Panc1 (cell line): ENCODE measurements at regions not wholly inside any gene's neighbourhood (a gene's known extent, or its start where the extent isn't known, plus 50 kb on each side); places are given as distances from the start of the nearest gene placed in this dataset.

Experiments
- ATAC-seq: fragments of 200-7000 bp; cut with Tn5 transposase; 2 replicates; pipeline ENCODE4 v1.9.1; 2020; ENCODE audit warnings: mild to moderate bottlenecking, moderate library complexity
- BruUV-seq: library from RNA; stranded (reverse); fragments of 400-500 nt; replicated peaks from 2 replicates; lab custom pipeline; 2021; lab: Mats Ljungman, UMichigan
- CTCF ChIA-PET: fragments of 300-600 bp; sonication (Branson Sonifier 250); formaldehyde crosslinking; loops from one replicate; lab custom pipeline; 2022; ENCODE audit warnings: antibody characterized with exemption; lab: Charles Lee
- POLR2A ChIA-PET: fragments of 300-600 bp; sonication (Branson Sonifier 250); formaldehyde crosslinking; loops from one replicate; lab custom pipeline; 2022; ENCODE audit warnings: antibody characterized with exemption; lab: Charles Lee
- DNase-seq: peaks from one replicate; pipeline ENCODE4 v3.0.0-alpha.2; 2010; ENCODE audit warnings: low read depth, low spot score
- H3K27ac ChIP-seq: 2 replicates; pipeline ENCODE4 v1.5.1; 2011; ENCODE audit warnings: mild to moderate bottlenecking, low read length, inconsistent platforms
- H3K27me3 ChIP-seq: fragments of 200-500 bp; sonication (Bioruptor generic); 2 replicates; pipeline ENCODE4 v1.6.0; 2014; ENCODE audit warnings: low read length, inconsistent platforms; ENCODE audit not compliant: control insufficient read depth, insufficient read depth
- H3K36me3 ChIP-seq: fragments of 200-500 bp; sonication (Bioruptor generic); 2 replicates; pipeline ENCODE4 v1.5.1; 2014; ENCODE audit warnings: inconsistent platforms, mild to moderate bottlenecking, low read length, moderate library complexity; ENCODE audit not compliant: control insufficient read depth, insufficient read depth
- H3K4me1 ChIP-seq: 2 replicates; pipeline ENCODE4 v1.5.1; 2011; ENCODE audit warnings: inconsistent platforms, mild to moderate bottlenecking, low read length, moderate library complexity; ENCODE audit not compliant: control insufficient read depth, insufficient read depth
- H3K4me3 ChIP-seq, 2 experiments: 2 replicates each; pipeline ENCODE4 v1.5.1; 2011 to 2012; ENCODE audit warnings: low read depth in 2 of 2, low read length in 2 of 2, mild to moderate bottlenecking in 2 of 2, inconsistent platforms in 1 of 2, moderate library complexity in 1 of 2
- H3K9me3 ChIP-seq: fragments of 200-500 bp; sonication (Bioruptor generic); 2 replicates; pipeline ENCODE4 v1.5.1; 2014; ENCODE audit warnings: low read depth, mild to moderate bottlenecking, inconsistent platforms, low read length, moderate library complexity; ENCODE audit not compliant: control insufficient read depth, insufficient read depth
- POLR2AphosphoS5 ChIP-seq: IDR thresholded peaks from 2 replicates; pipeline ENCODE4 v1.6.1; 2012; ENCODE audit warnings: mild to moderate bottlenecking, low read depth, low read length, moderate library complexity
- SIN3A ChIP-seq: IDR thresholded peaks from 2 replicates; pipeline ENCODE4 v1.6.1; 2012; ENCODE audit warnings: low read depth, mild to moderate bottlenecking, low read length, moderate library complexity, borderline replicate concordance; ENCODE audit not compliant: insufficient read depth
- TCF7L2 ChIP-seq: IDR thresholded peaks from 2 replicates; pipeline ENCODE4 v1.6.1; 2011; ENCODE audit warnings: mild to moderate bottlenecking, low read depth, low read length, inconsistent platforms
- in situ Hi-C: cut with HindIII; loops from 2 replicates; pipeline ENCODE4 v1.10.0; 2016; ENCODE audit warnings: low sequenced_read_pairs, low pct_unique_long_range_greater_than_20kb
- intact Hi-C: fragments of 100-400 bp; cut with micrococcal nuclease; formaldehyde crosslinking; loops from one replicate; pipeline ENCODE4 v1.10.0; 2022; ENCODE audit not compliant: unreplicated experiment
- TF ChIP-seq, protein P1 (sequence below): fragments of 450-650 bp; IDR thresholded peaks from 2 replicates; pipeline ENCODE4 v1.5.1; 2017; ENCODE audit warnings: mild to moderate bottlenecking
- TF ChIP-seq, protein P2 (sequence below), 2 experiments: IDR thresholded peaks; 2 replicates each; pipeline ENCODE4 v1.6.1; 2011 to 2012; ENCODE audit warnings: low read depth in 2 of 2, control low read depth in 1 of 2, low read length in 1 of 2, mild to moderate bottlenecking in 1 of 2, moderate library complexity in 1 of 2; ENCODE audit not compliant: insufficient read depth in 1 of 2

DNA sequence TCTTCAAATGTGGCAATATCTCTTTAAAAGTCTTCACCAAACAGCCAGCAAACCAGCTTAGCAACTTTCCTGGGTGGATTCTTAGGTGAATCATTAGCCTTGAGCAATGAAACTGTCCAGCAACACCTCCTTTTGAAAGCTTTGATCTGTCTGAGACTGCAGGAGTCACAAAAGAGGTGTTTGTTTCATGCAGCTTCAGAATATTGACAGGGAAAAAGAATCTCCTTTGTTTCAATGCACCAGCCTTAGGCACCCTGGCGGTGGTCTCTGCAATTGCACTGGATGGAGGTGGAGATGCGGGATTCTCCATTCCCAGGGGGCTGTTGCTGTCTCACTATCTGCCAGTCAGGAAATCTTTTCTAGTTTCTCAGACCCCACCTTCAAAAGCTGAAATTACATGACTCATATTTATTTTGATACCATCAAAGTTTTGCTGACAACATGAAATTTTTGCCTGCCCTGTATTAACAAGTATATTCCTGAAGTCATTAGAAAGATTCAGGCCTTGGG, 76.0 kb upstream of the DSG1 start:
- no peak for TF ChIP-seq TCF7L2
- TF ChIP-seq, protein P1, sequence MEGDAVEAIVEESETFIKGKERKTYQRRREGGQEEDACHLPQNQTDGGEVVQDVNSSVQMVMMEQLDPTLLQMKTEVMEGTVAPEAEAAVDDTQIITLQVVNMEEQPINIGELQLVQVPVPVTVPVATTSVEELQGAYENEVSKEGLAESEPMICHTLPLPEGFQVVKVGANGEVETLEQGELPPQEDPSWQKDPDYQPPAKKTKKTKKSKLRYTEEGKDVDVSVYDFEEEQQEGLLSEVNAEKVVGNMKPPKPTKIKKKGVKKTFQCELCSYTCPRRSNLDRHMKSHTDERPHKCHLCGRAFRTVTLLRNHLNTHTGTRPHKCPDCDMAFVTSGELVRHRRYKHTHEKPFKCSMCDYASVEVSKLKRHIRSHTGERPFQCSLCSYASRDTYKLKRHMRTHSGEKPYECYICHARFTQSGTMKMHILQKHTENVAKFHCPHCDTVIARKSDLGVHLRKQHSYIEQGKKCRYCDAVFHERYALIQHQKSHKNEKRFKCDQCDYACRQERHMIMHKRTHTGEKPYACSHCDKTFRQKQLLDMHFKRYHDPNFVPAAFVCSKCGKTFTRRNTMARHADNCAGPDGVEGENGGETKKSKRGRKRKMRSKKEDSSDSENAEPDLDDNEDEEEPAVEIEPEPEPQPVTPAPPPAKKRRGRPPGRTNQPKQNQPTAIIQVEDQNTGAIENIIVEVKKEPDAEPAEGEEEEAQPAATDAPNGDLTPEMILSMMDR = peak; percentile 47
- Histone ChIP-seq H3K9me3 (no peaks in the 10 kb centered on the region), H3K4me3 (no peak overlapping the region), H3K4me1 (no peaks in the 10 kb centered on the region; the same call in 1 of the 2 replicates), H3K36me3 (no peaks in the 10 kb centered on the region), H3K27ac (no peak overlapping the region), H3K27me3 (no peaks in the 10 kb centered on the region)
- DNase-seq (no peak), ATAC-seq (0 out of 2 replicates have a peak, but pooled peaks have one; percentile 26)
- in situ Hi-C loops = no loop called here
- intact Hi-C loops = no loop called here
- ChIA-PET POLR2A (no interaction called here), CTCF (no interaction called here)
- no TSS peak for BruUV-seq

DNA sequence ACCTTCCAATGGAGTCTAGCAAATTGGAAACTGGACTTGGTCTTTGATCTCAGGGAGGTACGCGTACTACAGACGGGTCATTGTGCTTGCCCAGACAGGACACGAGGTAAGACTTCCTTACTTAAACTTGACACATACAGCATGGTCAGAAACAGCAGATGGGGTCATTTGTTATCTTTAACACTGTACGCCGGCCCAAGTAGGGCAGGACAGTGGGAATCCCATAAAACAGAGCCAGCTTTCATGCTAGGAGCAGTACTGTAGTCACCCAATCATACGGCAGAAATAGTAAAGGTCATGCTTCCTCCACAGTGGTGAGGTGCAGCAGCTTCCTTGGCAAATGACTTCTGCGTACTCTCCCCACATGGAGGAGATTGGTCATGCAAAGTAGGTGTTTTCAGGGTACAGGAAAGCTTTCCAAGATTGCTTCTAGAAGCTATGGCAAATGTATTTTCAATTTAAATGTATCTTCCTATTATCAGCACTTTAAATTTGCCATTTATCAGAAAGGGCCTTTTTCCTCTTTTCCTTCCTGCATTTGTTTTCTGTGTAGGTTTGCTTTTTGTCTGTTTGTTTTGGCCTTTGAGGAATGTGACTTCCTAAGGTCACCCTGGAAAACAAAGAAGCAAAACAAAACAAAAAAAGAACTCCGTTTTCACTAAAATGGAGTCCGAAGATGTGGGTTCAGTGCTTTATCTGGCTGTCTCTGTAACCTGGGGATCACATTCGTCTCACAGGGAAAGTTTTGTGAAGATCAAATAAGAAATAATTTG, 74.0 kb upstream of the DSG1 start:
- in situ Hi-C loops = no loop called here
- Histone ChIP-seq H3K4me1 (no peaks in the 10 kb centered on the region; the same call in 1 of the 2 replicates), H3K9me3 (no peaks in the 10 kb centered on the region), H3K36me3 (no peaks in the 10 kb centered on the region), H3K27me3 (no peaks in the 10 kb centered on the region), H3K4me3 (no peak overlapping the region), H3K27ac (0 out of 2 replicates have a peak overlapping the region, but pooled peaks have one; percentile 7)
- ChIA-PET POLR2A (no interaction called here), CTCF (no interaction called here)
- DNase-seq (no peak), ATAC-seq (no peak)
- BruUV-seq = no TSS peak
- TF ChIP-seq, protein P2, sequence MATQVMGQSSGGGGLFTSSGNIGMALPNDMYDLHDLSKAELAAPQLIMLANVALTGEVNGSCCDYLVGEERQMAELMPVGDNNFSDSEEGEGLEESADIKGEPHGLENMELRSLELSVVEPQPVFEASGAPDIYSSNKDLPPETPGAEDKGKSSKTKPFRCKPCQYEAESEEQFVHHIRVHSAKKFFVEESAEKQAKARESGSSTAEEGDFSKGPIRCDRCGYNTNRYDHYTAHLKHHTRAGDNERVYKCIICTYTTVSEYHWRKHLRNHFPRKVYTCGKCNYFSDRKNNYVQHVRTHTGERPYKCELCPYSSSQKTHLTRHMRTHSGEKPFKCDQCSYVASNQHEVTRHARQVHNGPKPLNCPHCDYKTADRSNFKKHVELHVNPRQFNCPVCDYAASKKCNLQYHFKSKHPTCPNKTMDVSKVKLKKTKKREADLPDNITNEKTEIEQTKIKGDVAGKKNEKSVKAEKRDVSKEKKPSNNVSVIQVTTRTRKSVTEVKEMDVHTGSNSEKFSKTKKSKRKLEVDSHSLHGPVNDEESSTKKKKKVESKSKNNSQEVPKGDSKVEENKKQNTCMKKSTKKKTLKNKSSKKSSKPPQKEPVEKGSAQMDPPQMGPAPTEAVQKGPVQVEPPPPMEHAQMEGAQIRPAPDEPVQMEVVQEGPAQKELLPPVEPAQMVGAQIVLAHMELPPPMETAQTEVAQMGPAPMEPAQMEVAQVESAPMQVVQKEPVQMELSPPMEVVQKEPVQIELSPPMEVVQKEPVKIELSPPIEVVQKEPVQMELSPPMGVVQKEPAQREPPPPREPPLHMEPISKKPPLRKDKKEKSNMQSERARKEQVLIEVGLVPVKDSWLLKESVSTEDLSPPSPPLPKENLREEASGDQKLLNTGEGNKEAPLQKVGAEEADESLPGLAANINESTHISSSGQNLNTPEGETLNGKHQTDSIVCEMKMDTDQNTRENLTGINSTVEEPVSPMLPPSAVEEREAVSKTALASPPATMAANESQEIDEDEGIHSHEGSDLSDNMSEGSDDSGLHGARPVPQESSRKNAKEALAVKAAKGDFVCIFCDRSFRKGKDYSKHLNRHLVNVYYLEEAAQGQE (IDR thresholded peaks at IDR 0.05; ENCODE audit: insufficient read depth in 1 of 2, low read depth in 2 of 2, low read length in 1 of 2) = no peak
- no peak for TF ChIP-seq SIN3A
- no peak for TF ChIP-seq TCF7L2
- no peak for TF ChIP-seq POLR2AphosphoS5
- TF ChIP-seq, protein P1 = no peak
- intact Hi-C loops = no loop called here
